PFSK-1 (cell line): ENCODE measurements at regions not wholly inside any gene's neighbourhood (a gene's known extent, or its start where the extent isn't known, plus 50 kb on each side); places are given as distances from the start of the nearest gene placed in this dataset.

Source experiments
- FOXP2 ChIP-seq: optimal IDR thresholded peaks from 2 replicates; pipeline ENCODE3; 2011; ENCODE audit warnings: borderline replicate concordance, control low read depth, inconsistent platforms; ENCODE audit not compliant: insufficient read depth; ENCODE audit errors: extremely low read length, extremely low read depth
- POLR2AphosphoS5 ChIP-seq: IDR thresholded peaks from 2 replicates; pipeline ENCODE4 v1.6.1; 2012; ENCODE audit warnings: low read depth, mild to moderate bottlenecking, control low read depth, low read length, moderate library complexity
- SIN3A ChIP-seq: IDR thresholded peaks from 2 replicates; pipeline ENCODE4 v1.6.1; 2012; ENCODE audit warnings: mild to moderate bottlenecking, low read length, moderate library complexity, borderline replicate concordance; ENCODE audit not compliant: insufficient read depth
- TAF1 ChIP-seq: IDR thresholded peaks from 2 replicates; pipeline ENCODE4 v1.6.1; 2012; ENCODE audit warnings: low read length, control low read depth, borderline replicate concordance; ENCODE audit not compliant: insufficient read depth
- TF ChIP-seq, protein P1 (sequence below), 2 experiments: IDR thresholded peaks; 2 replicates each; pipeline versions ENCODE4 v1.6.1 to v1.8.0; 2011 to 2012; ENCODE audit warnings: low read depth in 2 of 2, low read length in 2 of 2, control low read depth in 1 of 2, inconsistent platforms in 1 of 2, mild to moderate bottlenecking in 1 of 2, moderate library complexity in 1 of 2; ENCODE audit not compliant: insufficient read depth in 1 of 2

DNA sequence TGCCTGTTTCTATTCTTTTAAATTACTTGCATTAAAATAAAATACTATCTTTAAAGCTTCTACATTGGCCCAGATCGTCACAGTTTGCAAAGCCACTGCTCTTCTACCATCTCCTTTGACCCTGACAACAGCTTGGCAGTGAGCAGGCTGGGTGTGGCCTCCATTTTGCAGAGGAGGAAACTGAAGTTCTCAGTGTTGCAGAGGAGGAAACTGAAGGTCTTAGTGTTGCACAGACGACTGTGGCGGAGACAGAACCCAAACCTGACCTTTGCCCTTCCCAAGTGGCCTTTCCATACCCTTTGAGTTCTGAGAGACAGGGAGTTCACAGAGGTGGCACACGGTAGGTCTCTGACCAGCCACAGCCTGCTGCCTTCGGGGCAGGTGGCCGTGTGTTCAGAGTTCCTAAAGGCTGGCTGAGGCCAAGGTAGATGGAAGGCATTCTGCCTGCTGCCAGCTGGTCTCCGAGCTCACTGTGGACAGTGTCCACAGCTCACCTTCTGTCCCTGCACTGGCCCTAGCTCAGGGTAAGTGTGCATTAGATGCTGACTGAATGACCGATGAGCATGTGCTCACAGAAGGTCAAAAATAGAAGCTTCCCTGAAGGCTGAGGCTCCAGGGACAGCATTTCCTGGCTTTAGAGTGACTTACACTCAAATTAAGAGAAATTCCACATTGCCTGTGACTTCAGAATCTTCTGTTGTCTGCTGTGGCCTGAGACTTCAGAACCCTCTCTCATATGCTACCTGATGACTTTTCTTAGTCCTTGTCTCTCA lies 113.5 kb upstream of the SLC24A3 start:
- TF ChIP-seq TAF1 = no peak
- no peak for TF ChIP-seq SIN3A
- no peak for TF ChIP-seq POLR2AphosphoS5
- TF ChIP-seq, protein P1, sequence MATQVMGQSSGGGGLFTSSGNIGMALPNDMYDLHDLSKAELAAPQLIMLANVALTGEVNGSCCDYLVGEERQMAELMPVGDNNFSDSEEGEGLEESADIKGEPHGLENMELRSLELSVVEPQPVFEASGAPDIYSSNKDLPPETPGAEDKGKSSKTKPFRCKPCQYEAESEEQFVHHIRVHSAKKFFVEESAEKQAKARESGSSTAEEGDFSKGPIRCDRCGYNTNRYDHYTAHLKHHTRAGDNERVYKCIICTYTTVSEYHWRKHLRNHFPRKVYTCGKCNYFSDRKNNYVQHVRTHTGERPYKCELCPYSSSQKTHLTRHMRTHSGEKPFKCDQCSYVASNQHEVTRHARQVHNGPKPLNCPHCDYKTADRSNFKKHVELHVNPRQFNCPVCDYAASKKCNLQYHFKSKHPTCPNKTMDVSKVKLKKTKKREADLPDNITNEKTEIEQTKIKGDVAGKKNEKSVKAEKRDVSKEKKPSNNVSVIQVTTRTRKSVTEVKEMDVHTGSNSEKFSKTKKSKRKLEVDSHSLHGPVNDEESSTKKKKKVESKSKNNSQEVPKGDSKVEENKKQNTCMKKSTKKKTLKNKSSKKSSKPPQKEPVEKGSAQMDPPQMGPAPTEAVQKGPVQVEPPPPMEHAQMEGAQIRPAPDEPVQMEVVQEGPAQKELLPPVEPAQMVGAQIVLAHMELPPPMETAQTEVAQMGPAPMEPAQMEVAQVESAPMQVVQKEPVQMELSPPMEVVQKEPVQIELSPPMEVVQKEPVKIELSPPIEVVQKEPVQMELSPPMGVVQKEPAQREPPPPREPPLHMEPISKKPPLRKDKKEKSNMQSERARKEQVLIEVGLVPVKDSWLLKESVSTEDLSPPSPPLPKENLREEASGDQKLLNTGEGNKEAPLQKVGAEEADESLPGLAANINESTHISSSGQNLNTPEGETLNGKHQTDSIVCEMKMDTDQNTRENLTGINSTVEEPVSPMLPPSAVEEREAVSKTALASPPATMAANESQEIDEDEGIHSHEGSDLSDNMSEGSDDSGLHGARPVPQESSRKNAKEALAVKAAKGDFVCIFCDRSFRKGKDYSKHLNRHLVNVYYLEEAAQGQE (IDR thresholded peaks at IDR 0.05; ENCODE audit: insufficient read depth in 1 of 2, low read depth in 2 of 2, low read length in 2 of 2) = no peak
- TF ChIP-seq FOXP2 = no peak

DNA sequence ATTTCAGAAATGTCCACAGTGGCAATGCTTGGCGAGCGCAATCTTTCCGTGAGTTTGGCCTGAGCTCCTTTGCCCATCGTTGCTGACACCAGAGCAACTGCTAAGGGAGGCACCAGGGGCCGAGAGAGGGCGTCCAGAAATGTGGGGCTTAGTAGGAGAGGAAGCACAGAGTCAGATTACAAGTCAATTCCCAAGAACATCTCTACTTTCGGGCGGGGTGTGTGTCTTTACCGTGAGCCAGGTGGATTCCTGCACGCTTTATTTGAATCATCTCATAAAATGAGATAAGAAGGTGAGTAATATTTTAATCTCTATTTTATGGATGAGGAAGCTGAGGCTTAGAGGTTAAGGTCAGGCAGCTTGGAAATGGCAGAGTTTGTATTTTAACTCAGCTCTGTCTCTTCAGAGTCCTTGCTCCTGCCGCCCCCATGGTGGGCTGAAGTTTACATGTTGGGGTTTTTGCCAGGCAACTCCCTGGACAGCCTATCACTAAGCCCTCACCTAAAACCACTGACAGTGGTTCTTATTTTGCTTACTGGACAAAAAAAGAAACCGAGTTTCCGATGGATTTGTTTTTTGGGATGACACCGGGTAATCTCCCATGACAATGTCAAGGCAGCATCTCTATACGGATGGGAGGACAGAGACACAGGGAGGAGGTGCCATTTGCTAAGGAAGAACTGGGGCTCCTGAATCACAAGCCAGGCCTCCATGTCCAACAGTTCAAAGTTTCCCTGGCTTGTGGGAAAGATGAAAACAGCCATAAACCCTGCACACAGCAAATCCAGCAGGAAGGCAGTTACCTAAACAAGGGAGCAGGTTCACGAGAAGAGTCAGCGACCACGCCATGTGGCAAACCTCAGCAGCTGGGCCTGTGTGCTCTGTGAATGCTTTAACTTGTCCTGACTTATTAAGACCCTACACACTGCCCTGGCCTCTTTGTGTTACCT lies 112.6 kb upstream of the SLC24A3 start:
- TF ChIP-seq SIN3A = no peak
- no peak for TF ChIP-seq FOXP2
- no peak for TF ChIP-seq POLR2AphosphoS5
- TF ChIP-seq, protein P1 (IDR thresholded peaks at IDR 0.05; ENCODE audit: insufficient read depth in 1 of 2, low read depth in 2 of 2, low read length in 2 of 2) = no peak
- no peak for TF ChIP-seq TAF1

DNA sequence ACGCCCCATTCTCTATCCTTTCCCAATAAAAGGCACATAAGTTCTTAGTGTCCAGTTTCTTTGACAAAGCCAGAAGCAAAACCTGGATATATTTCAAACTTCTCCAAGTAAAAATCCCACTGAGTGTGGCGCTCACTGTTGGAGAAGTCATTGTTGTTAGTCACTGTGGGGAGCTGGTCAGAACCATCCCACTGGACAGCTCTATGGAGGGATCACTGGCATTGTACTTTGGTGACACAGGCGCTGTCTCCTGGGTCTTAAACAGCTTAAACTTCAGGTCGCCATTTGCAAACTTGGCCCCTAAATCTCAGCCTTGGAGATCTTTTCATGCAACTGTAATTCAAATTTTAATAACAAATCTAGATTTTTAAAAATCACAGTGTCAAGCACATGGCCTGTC lies 111.5 kb upstream of the SLC24A3 start:
- TF ChIP-seq TAF1 (no peak), POLR2AphosphoS5 (no peak), SIN3A (no peak), FOXP2 (no peak)
- TF ChIP-seq, protein P1 (IDR thresholded peaks at IDR 0.05; ENCODE audit: insufficient read depth in 1 of 2, low read depth in 2 of 2, low read length in 2 of 2) = peak in 1 of 2 experiments; percentile 80; a peak in 2 of 4 replicates

DNA sequence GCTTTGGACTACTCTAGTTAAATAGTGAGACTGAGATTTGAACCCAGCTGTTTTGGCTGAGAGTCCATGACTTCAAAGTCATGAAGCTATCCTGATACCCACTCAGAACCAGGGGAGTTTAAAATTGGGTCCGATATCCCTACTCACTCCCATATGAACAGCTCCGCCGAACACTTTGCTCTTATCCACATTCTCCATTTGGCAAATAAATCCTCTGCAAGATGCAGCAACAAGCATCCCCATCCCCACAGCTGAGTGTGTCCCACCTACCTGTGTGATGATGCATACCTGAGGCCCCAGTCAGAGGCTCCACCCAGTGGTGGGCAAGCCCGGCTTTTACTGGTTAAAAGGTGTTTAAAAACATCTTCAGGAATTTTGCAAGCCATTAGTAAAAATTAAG lies 108.3 kb upstream of the SLC24A3 start:
- TF ChIP-seq, protein P1 (IDR thresholded peaks at IDR 0.05; ENCODE audit: insufficient read depth in 1 of 2, low read depth in 2 of 2, low read length in 2 of 2) = no peak
- TF ChIP-seq TAF1 (no peak), SIN3A (no peak), FOXP2 (no peak), POLR2AphosphoS5 (no peak)
